ENCODE measurements at regions not wholly inside any gene's neighbourhood (a gene's known extent, or its start where the extent isn't known, plus 50 kb on each side); places are given as distances from the start of the nearest gene placed in this dataset.
"Not testable (repeated sequence)": the region's sequence is repeated elsewhere in the genome, so short reads cannot be mapped to it uniquely, and the experiment has no call there.

- no peak for DNase-seq
These were observed 319.8 kb downstream of the ETAA1 start for GRCh38 chr2:67716895-67717396.

GRCh38 chr2:67717692-67718091 lies 320.6 kb downstream of the ETAA1 start:
- DNase-seq: no peak

GRCh38 chr2:67719351-67719750 lies 322.2 kb downstream of the ETAA1 start:
- no peak for DNase-seq

GRCh38 chr2:67721516-67721915 lies 324.4 kb downstream of the ETAA1 start:
- no peak for DNase-seq

- no peak for DNase-seq
These were observed 327.1 kb downstream of the ETAA1 start for GRCh38 chr2:67724261-67724660.

- no peak for DNase-seq
These were observed 328.6 kb downstream of the ETAA1 start for GRCh38 chr2:67725731-67726130.

- no peak for DNase-seq
These were observed 329.3 kb downstream of the ETAA1 start for GRCh38 chr2:67726416-67726815.

GRCh38 chr2:67727131-67727530 lies 330.0 kb downstream of the ETAA1 start:
- DNase-seq: no peak

- DNase-seq: no peak
These were observed 330.5 kb downstream of the ETAA1 start for GRCh38 chr2:67727623-67728022.

- no peak for DNase-seq
These were observed 332.3 kb downstream of the ETAA1 start for GRCh38 chr2:67729474-67729873.

- no peak for DNase-seq
These were observed 329.3 kb downstream of the C1D start for GRCh38 chr2:67733517-67733916.

- no peak for DNase-seq
These were observed 310.6 kb downstream of the C1D start for GRCh38 chr2:67752199-67752598.

- DNase-seq: no peak
These were observed 309.8 kb downstream of the C1D start for GRCh38 chr2:67752969-67753368.

- no peak for DNase-seq
These were observed 307.5 kb downstream of the C1D start for GRCh38 chr2:67755156-67755882.

- no peak for DNase-seq
These were observed 301.8 kb downstream of the C1D start for GRCh38 chr2:67760995-67761394.

GRCh38 chr2:67771380-67771779 lies 291.4 kb downstream of the C1D start:
- DNase-seq: no peak

- DNase-seq: no peak
These were observed 290.3 kb downstream of the C1D start for GRCh38 chr2:67772216-67773170.

- no peak for DNase-seq
These were observed 289.0 kb downstream of the C1D start for GRCh38 chr2:67773851-67774250.

GRCh38 chr2:67776276-67776675 lies 286.5 kb downstream of the C1D start:
- DNase-seq: no peak

- DNase-seq: no peak
These were observed 285.8 kb downstream of the C1D start for GRCh38 chr2:67777010-67777409.

GRCh38 chr2:67777836-67778429 lies 284.9 kb downstream of the C1D start:
- DNase-seq: no peak

- not testable (repeated sequence) for DNase-seq
These were observed 282.0 kb downstream of the C1D start for GRCh38 chr2:67780841-67781240.

GRCh38 chr2:67782443-67782842 lies 280.4 kb downstream of the C1D start:
- DNase-seq: no peak

GRCh38 chr2:67783026-67783425 lies 279.8 kb downstream of the C1D start:
- DNase-seq: no peak

Data from KG1 (cell line).